GM19468 (cell line): ENCODE measurements at regions not wholly inside any gene's neighbourhood (a gene's known extent, or its start where the extent isn't known, plus 50 kb on each side); places are given as distances from the start of the nearest gene placed in this dataset.
"Not testable (repeated sequence)": the region's sequence is repeated elsewhere in the genome, so short reads cannot be mapped to it uniquely, and the experiment has no call there.

Source experiments
- ATAC-seq: cut with Tn5 transposase; IDR thresholded peaks from one replicate; pipeline ENCODE4 v1.9.1; 2021; ENCODE audit warnings: mild to moderate bottlenecking, moderate library complexity, moderate number of reproducible peaks; ENCODE audit not compliant: unreplicated experiment; ENCODE audit errors: extremely low read depth

DNA sequence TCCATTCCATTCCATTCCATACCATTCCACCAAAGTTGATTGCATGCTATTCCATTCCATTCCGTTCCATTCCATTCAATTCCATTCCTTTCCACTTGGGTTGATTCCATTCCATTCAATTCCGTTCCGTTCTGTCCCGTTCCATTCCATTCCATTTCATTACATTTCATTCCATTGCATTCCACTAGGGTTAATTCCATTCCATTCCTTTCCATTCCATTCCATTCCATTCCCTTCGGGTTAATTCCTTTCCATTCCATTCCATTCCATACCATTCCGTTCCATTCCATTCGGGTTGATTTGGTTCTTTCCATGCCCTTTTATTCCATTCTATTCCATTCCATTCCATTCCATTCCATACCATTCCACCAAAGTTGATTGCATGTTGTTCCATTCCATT, 131.9 kb downstream of the CWH43 start:
- not testable (repeated sequence) for ATAC-seq

DNA sequence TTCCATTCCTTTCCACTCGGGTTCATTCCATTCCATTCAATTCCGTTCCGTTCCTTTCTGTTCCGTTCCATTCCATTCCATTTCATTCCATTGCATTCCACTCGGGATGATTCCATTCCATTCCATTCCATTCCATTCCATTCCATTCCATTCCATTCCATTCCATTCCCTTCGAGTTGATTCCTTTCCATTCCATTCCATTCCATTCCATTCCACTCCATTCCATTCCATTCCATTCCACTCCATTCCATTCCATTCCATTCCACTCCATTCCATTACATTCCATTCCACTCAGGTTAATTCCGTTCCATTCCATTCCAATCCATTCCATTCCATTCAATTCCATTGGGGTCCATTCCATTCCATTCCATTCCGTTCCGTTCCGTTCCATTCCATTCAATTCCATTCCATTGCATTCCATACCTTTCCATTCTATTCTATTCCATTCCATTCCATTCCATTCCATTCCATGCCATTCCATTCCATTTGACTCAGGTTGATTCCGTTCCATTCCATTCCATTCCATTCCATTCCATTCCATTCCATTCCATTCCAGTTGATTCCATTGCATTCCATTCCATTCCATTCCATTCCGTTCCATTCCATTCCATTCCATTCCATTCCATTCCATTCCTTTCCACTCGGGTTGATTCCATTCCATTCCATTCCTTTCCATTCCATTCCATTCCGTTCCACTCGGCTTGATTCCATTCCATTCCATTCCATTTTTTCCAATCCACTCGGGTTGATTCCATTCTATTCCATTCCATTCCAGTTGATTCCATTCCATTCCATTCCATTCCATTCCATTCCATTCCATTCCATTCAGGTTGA, 132.5 kb downstream of the CWH43 start:
- peak; percentile 29 for ATAC-seq

DNA sequence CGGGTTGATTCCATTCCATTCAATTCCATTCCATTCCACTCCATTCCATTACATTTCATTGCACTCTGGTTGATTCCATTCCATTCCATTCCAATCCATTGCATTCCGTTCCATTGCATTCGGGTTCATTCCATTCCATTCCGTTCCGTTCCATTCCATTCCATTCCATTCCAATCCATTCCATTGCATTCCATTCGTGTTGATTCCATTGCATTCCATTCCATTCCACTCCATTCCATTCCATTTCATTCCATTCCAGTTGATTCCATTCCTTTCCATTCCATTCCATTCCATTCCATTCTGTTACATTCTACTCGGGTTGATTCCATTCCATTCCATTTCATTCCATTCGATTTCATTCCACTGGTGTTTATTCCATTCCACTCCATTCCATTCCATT, 133.3 kb downstream of the CWH43 start:
- not testable (repeated sequence) for ATAC-seq

DNA sequence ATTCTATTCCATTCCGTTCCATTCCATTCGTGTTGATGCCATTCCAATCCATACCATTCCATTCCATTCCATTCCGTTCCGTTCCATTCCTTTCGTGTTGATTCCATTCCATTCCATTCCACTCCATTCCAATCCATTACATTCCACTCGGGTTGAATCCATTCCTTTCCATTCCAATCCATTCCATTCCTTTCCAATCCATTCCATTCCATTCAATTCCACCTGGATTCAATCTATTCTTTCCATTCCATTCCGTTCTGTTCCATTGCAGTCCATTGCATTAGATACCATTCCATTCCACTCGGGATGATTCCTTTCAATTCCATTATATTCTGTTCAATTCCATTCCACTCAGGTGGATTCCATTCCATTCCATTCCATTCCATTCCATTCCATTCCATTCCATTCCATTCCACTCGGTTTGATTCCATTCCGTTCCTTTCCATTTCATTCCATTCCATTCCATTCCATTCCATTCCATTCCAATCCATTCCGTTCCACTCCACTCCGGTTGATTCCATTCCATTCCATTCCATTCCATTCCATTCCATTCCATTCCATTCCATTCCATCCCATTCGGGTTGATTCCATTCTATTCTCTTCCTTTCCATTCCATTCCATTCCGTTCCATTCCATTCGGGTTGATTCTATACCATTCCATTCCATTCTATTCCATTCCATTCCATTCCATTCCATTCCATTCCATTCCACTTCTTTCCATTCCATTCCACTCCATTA, 134.1 kb downstream of the CWH43 start:
- ATAC-seq, result not testable (repeated sequence)

DNA sequence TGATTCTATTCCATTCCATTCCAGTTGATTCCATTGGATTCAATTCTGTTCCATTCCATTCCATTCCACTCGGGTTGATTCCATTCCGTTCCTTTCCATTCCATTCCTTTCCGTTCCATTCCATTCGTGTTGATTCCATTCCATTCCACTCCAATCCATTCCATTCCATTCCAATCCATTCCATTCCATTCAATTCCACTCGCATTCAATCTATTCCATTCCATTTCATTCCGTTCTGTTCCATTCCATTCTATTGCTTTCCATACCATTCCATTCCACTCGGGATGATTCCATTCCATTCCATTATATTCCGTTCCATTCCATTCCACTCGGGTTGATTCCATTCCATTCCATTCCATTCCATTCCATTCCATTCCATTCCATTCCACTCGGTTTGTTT, 134.7 kb downstream of the CWH43 start:
- ATAC-seq, result not testable (repeated sequence)

DNA sequence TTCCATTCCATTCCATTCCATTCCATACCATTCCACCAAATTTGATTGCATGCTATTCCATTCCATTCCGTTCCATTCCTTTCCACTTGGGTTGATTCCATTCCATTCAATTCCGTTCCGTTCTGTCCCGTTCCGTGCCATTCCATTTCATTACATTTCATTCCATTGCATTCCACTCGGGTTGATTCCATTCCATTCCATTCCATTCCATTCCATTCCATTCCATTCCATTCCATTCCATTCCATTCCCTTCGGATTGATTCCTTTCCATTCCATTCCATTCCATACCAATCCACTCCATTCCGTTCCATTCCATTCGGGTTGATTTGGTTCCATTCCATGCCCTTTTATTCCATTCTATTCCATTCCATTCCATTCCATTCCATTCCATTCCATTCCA, 140.4 kb downstream of the CWH43 start:
- ATAC-seq, result not testable (repeated sequence)

DNA sequence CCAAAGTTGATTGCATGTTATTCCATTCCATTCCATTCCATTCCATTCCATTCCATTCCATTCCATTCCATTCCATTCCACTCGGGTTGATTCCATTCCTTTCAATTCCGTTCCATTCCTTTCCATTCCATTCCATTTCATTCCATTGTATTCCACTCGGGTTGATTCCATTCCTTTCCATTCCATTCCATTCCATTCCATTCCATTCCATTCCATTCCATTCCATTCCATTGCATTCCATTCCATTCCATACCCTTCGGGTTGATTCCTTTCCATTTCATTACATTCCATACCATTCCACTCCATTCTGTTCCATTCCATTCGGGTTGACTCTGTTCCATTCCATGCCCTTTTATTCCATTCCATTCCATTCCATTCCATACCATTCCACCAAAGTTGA, 140.8 kb downstream of the CWH43 start:
- ATAC-seq, result not testable (repeated sequence)

DNA sequence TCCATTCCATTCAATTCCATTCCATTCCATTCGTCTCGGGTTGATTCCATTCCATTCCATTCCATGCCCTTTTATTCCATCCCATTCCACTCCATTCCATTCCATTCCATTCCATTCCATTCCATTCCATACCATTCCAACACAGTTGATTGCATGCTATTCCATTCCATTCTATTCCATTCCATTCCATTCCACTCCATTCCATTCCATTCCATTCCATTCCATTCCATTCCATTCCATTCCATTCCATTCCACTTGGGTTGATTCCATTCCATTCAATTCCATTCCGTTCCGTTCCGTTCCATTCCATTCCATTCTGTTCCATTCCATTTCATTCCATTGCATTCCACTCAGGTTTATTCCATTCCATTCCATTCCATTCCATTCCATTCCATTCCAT, 143.3 kb downstream of the CWH43 start:
- not testable (repeated sequence) for ATAC-seq

DNA sequence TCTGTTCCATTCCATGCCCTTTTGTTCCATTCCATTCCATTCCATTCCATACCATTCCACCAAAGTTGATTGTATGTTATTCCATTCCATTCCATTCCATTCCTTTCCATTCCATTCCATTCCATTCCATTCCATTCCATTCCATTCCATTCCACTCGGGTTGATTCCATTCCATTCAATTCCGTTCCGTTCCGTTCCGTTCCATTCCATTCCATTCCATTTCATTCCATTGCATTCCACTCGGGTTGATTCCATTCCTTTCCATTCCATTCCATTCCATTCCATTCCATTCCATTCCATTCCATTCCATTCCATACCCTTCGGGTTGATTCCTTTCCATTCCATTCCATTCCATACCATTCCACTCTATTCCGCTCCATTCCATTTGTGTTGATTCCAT, 143.8 kb downstream of the CWH43 start:
- not testable (repeated sequence) for ATAC-seq

DNA sequence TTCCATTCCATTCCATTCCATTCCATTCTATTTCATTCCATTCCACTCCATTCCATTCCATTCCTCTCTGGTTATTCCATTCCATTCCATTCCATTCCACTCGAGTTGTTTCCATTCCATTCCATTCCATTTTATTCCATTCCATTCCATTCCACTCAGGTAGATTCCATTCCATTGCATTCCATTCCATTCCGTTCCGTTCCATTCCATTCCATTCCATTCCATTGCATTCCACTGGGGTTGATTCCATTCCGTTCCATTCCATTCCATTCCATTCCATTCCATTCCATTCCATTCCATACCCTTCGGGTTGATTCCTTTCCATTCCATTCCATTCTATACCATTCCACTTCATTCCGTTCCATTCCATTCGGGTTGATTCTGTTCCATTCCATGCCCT, 144.6 kb downstream of the CWH43 start:
- not testable (repeated sequence) for ATAC-seq

DNA sequence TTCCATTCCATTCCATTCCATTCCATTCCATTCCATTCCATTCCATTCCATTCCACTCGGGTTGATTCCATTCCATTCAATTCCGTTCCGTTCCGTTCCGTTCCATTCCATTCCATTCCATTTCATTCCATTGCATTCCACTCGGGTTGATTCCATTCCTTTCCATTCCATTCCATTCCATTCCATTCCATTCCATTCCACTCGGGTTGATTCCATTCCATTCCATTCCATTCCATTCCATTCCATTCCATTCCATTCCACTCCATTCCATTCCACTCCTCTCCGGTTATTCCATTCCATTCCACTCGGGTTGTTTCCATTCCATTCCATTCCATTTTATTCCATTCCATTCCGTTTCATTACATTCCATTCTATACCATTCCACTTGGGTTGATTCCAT, 151.0 kb downstream of the CWH43 start:
- ATAC-seq, result peak; percentile 29

DNA sequence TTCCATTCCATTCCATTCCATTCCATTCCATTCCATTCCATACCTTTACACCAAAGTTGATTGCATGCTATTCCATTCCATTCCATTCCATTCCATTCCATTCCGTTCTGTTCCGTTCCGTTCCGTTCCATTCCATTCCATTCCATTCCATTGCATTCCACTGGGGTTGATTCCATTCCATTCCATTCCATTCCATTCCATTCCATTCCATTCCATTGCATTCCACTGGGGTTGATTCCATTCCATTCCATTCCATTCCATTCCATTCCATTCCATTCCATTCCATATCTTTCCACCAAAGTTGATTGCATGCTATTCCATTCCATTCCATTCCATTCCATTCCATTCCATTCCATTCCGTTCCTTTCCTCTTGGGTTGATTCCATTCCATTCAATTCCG, 151.9 kb downstream of the CWH43 start:
- not testable (repeated sequence) for ATAC-seq

DNA sequence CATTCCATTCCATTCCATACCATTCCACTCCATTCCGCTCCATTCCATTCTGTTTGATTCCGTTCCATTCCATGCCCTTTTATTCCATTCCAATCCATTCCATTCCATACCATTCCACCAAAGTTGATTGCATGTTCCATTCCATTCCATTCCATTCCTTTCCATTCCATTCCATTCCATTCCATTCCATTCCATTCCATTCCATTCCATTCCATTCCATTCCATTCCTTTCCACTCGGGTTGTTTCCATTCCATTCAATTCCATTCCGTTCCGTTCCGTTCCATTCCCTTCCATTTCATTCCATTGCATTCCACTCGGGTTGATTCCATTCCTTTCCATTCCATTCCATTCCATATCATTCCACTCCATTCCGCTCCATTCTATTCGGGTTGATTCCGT, 152.7 kb downstream of the CWH43 start:
- not testable (repeated sequence) for ATAC-seq

DNA sequence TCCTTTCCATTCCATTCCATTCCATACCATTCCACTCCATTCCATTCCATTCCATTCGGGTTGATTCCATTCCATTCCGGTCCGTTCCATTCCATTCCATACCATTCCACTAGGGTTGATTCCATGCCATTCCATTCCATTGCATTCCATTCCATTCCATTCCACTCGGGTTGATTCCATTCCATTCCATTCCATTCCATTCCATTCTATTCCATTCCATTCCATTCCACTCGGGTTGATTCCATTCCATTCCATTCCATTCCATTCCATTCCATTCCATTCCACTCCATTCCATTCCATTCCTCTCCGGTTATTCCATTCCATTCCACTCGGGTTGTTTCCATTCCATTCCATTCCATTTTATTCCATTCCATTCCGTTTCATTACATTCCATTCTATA, 153.4 kb downstream of the CWH43 start:
- not testable (repeated sequence) for ATAC-seq

DNA sequence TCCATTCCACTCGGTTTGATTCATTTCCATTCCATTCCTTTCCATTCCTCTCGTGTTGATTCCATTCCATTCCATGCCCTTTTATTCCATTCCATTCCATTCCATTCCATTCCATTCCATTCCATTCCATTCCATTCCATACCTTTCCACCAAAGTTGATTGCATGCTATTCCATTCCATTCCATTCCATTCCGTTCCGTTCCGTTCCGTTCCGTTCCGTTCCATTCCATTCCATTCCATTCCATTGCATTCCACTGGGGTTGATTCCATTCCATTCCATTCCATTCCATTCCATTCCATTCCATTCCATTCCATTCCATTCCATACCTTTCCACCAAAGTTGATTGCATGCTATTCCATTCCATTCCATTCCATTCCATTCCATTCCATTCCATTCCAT, 154.3 kb downstream of the CWH43 start:
- not testable (repeated sequence) for ATAC-seq

DNA sequence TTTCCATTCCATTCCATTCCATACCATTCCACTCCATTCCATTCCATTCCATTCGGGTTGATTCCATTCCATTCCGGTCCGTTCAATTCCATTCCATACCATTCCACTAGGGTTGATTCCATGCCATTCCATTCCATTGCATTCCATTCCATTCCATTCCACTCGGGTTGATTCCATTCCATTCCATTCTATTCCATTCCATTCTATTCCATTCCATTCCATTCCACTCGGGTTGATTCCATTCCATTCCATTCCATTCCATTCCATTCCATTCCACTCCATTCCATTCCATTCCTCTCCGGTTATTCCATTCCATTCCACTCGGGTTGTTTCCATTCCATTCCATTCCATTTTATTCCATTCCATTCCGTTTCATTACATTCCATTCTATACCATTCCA, 155.9 kb downstream of the CWH43 start:
- ATAC-seq, result not testable (repeated sequence)

DNA sequence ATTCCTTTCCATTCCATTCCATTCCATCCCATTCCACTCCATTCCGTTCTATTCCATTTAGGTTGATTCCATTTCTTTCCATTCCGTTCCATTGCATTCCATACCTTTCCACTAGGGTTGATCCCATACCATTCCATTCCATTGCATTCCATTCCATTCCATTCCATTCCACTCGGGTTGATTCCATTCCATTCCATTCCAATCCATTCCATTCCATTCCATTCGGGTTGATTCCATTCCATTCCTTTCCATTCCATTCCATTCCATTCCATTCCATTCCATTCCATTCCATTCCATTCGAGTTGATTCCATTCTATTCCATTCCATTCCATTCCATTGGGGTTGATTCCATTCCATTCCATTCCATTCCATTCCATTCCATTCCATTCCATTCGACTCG, 161.1 kb downstream of the CWH43 start:
- peak; percentile 15 for ATAC-seq

DNA sequence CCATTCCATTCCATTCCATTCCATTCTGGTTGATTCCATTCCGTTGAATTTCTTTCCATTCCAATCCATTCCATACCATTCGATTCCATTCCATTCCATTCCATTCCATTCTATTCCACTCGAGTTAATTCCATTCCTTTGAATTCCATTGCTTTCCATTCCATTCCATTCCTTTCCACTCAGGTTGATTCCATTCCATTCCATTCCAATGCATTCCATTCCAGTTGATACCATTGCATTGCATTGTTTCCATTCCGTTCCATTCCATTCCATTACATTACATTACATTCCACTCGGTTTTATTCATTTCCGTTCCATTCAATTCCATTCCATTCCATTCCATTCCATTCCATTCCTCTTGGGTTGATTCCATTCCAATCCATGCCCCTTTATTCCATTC, 161.5 kb downstream of the CWH43 start:
- ATAC-seq, result not testable (repeated sequence)

DNA sequence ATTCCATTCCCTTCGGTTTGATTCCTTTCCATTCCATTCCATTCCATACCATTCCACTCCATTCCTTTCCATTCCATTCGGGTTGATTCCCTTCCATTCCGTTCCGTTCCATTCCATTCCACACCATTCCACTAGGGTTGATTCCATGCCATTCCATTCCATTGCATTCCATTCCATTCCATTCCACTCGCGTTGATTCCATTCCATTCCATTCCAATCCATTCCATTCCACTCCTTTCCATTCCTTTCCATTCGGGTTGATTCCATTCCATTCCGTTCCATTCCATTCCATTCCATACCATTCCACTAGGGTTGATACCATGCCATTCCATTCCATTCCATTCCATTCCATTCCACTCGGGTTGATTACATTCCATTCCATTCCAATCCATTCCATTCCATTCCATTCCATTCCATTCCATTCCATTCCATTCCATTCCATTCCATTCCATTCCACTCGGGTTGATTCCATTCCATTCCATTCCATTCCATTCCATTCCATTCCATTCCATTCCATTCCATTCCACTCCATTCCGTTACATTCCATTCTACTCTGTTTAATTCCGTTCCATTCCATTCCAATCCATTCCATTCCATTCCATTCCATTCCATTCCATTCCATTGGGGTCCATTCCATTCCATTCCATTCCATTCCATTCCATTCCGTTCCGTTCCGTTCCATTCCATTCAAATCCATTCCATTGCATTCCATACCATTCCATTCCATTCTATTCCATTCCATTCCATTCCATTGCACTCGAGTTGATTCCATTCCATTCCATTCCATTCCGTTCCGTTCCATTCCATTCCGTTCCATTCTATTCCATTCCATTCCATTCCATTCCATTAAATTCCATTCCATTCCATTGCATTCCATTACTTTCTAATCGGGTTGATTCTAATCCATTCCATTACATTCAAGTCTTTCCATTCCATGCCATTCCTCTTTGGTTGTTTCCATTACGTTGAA, 163.2 kb downstream of the CWH43 start:
- peak; percentile 61 for ATAC-seq

DNA sequence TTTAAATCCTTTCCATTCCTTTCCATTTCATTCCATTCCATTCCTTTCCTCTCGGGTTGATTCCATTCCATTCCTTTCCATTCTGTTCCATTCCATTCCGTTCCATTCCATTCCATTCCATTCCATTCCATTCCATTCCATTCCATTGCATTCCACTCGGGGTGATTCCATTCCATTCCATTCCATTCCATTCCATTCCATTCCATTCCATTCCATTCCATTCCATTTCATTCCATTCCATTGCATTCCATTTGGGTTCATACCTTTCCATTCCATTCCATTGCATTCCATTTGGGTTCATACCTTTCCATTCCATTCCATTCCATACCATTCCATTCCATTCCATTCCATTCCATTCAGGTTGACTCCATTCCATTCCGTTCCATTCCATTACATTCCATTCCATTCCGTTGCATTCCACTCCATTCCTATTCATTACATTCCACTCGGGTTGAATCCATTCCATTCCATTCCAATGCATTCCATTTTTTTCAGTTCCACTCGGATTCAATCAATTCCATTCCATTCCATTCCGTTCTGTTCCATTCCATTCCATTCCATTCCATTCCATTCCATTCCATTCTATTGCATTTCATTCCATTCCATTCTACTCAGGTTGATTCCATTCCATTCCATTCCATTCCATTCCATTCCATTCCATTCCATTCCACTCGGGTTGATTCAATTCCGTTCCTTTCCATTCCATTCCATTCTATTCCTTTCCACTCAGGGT, 164.4 kb downstream of the CWH43 start:
- not testable (repeated sequence) for ATAC-seq
